ENCODE measurements at regions not wholly inside any gene's neighbourhood (a gene's known extent, or its start where the extent isn't known, plus 50 kb on each side); places are given as distances from the start of the nearest gene placed in this dataset.

DNA sequence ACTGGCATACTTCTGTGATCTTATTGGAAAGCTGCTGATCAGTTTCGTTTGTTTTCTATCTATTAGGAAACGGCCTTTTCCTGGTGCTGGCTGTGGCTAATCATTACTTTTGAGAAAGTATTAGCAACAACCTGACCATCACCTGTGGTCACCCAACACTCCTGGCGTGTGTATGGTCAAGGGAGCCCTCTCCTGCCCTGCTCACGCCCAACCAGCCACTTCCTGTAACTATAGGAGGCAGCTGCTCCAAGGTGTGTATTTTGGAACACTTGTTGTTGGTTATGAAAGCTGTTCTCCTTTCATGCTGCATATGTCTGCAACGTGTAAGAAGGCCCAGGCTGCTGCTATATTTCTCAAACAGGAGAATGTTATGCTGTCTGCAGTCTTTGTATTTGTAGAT, 1582.8 kb downstream of the AACS start:
- TF ChIP-seq CTCF (IDR thresholded peaks at IDR 0.05; ENCODE audit: low read length) (no peak), EZH2 (IDR thresholded peaks at IDR 0.05; ENCODE audit: borderline replicate concordance, low read length) (no peak)
